ENCODE measurements at regions not wholly inside any gene's neighbourhood (a gene's known extent, or its start where the extent isn't known, plus 50 kb on each side); places are given as distances from the start of the nearest gene placed in this dataset.

GRCh38 chr10:4775808-4776207 is 50.2 kb upstream of the AKR1E2 start:
- H3K4me1 ChIP-seq (ENCODE audit: control insufficient read depth, insufficient read depth, low read length), result peaks cover 55% of the 10 kb centered on the region
- peak overlapping the region; percentile 4 for H3K4me2 ChIP-seq (ENCODE audit: low read length)
- no peak overlapping the region for H3K4me3 ChIP-seq (ENCODE audit: low read length)
- H3K9ac ChIP-seq (ENCODE audit: low read depth, low read length), result peak overlapping the region; percentile 60
- no peaks in the 10 kb centered on the region for H3K36me3 ChIP-seq (ENCODE audit: insufficient read depth, low read length)
- H3K27me3 ChIP-seq (ENCODE audit: control insufficient read depth, insufficient read depth, low read length), result no peaks in the 10 kb centered on the region
- H3K9me3 ChIP-seq (replicated peaks; ENCODE audit: low read length), result no peaks in the 10 kb centered on the region

DNA sequence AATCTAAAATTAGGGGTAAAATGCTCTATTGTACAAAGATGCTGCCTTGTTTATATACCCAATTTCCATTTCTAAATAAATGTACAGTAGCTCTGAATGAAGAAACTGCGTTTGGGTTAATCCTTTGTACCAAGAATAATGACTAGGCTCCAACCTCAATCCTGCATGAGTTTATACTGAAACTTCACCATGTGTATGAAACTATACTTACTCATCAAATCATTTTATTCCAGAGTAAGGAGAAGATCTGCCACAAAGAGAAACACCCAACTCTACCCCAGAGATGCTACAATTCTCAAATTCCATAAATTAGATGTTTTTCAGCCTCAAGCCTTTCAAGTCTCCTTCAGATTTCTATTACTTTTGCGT is 53.8 kb upstream of the AKR1E2 start:
- Histone ChIP-seq H3K4me1 (ENCODE audit: control insufficient read depth, insufficient read depth, low read length) (peaks cover 68% of the 10 kb centered on the region), H3K4me2 (ENCODE audit: low read length) (peak overlapping the region; percentile 66), H3K36me3 (ENCODE audit: insufficient read depth, low read length) (no peaks in the 10 kb centered on the region), H3K27me3 (ENCODE audit: control insufficient read depth, insufficient read depth, low read length) (no peaks in the 10 kb centered on the region), H3K9me3 (replicated peaks; ENCODE audit: low read length) (no peaks in the 10 kb centered on the region), H3K4me3 (ENCODE audit: low read length) (no peak overlapping the region), H3K9ac (ENCODE audit: low read depth, low read length) (peak overlapping the region; percentile 92)

- H3K9ac ChIP-seq (ENCODE audit: low read depth, low read length), result peak overlapping the region; percentile 92
- no peaks in the 10 kb centered on the region for H3K36me3 ChIP-seq (ENCODE audit: insufficient read depth, low read length)
- H3K4me2 ChIP-seq (ENCODE audit: low read length), result peak overlapping the region; percentile 66
- H3K4me3 ChIP-seq (ENCODE audit: low read length), result peak overlapping the region; percentile 30
- peaks cover 70% of the 10 kb centered on the region for H3K4me1 ChIP-seq (ENCODE audit: control insufficient read depth, insufficient read depth, low read length)
- no peaks in the 10 kb centered on the region for H3K9me3 ChIP-seq (replicated peaks; ENCODE audit: low read length)
- no peaks in the 10 kb centered on the region for H3K27me3 ChIP-seq (ENCODE audit: control insufficient read depth, insufficient read depth, low read length)
Measured at GRCh38 chr10:4771554-4772201, 54.3 kb upstream of the AKR1E2 start.

- Histone ChIP-seq H3K9me3 (replicated peaks; ENCODE audit: low read length) (no peaks in the 10 kb centered on the region), H3K9ac (ENCODE audit: low read depth, low read length) (peak overlapping the region; percentile 92), H3K27me3 (ENCODE audit: control insufficient read depth, insufficient read depth, low read length) (no peaks in the 10 kb centered on the region), H3K4me3 (ENCODE audit: low read length) (peak overlapping the region; percentile 41), H3K4me2 (ENCODE audit: low read length) (peak overlapping the region; percentile 76), H3K36me3 (ENCODE audit: insufficient read depth, low read length) (no peaks in the 10 kb centered on the region), H3K4me1 (ENCODE audit: control insufficient read depth, insufficient read depth, low read length) (peaks cover 70% of the 10 kb centered on the region)
Measured at GRCh38 chr10:4770801-4771553, 55.0 kb upstream of the AKR1E2 start.

DNA sequence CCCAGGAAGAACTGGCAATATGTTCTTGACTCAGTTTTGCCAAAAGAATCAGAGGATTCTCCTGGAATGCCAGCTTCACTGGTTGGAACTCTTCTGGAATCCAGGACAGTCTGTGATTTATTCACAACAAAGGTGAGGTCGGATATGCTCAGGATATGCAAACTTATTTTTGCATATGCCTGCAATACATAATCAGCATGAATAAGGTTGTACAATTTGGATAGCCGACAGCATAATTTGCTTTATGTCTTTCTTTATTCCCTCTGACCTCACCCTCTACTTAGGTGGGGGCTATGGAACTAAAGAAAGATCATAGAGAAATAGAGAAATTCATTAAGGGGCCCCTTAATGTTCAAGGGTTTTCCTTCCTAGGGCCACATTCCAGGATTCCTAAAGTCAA is 57.6 kb upstream of the AKR1E2 start:
- H3K36me3 ChIP-seq (ENCODE audit: insufficient read depth, low read length), result no peaks in the 10 kb centered on the region
- H3K27me3 ChIP-seq (ENCODE audit: control insufficient read depth, insufficient read depth, low read length), result no peaks in the 10 kb centered on the region
- no peak overlapping the region for H3K4me3 ChIP-seq (ENCODE audit: low read length)
- peaks cover 85% of the 10 kb centered on the region for H3K4me1 ChIP-seq (ENCODE audit: control insufficient read depth, insufficient read depth, low read length)
- peak overlapping the region; percentile 93 for H3K9ac ChIP-seq (ENCODE audit: low read depth, low read length)
- H3K9me3 ChIP-seq (replicated peaks; ENCODE audit: low read length), result no peaks in the 10 kb centered on the region
- H3K4me2 ChIP-seq (ENCODE audit: low read length), result no peak overlapping the region

DNA sequence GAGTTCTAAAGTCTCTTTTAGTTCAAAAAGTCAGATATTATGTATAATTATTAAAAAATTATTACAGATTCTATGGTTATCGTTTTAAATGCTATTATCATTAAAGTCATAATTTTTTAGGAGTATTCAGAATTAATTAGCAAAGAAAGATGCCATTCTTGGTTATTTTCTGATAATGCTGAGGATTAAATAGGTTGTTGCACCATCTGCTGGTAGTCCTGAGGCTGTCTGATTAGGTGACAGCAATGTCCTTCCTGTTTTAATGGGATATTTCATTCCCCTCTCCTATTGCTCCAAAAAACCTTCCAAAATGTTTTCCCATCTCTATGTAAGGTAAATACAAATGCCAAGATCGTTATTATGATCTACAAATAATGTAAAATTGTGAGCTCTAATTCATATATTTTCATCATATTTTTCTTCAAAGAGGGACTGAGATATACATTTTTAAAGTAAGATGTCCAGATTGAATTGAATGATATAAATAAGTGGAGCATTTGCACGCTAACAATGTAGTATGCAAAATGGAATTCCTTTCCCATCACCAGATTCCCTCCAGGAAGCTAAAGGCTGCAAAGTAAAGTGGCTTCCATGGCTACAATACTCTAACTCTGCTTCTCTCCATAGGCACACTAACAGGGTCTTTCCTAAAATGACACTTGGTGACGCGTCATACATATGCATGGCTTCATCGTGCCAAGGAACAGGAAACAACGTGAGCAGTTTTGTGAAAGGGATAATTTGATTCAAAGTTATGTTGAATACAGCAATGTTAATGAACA is 58.8 kb upstream of the AKR1E2 start:
- no peaks in the 10 kb centered on the region for H3K9me3 ChIP-seq (replicated peaks; ENCODE audit: low read length)
- H3K4me1 ChIP-seq (ENCODE audit: control insufficient read depth, insufficient read depth, low read length), result peaks cover 85% of the 10 kb centered on the region
- peak overlapping the region; percentile 48 for H3K4me2 ChIP-seq (ENCODE audit: low read length)
- no peaks in the 10 kb centered on the region for H3K27me3 ChIP-seq (ENCODE audit: control insufficient read depth, insufficient read depth, low read length)
- H3K4me3 ChIP-seq (ENCODE audit: low read length), result no peak overlapping the region
- peak overlapping the region; percentile 93 for H3K9ac ChIP-seq (ENCODE audit: low read depth, low read length)
- no peaks in the 10 kb centered on the region for H3K36me3 ChIP-seq (ENCODE audit: insufficient read depth, low read length)

DNA sequence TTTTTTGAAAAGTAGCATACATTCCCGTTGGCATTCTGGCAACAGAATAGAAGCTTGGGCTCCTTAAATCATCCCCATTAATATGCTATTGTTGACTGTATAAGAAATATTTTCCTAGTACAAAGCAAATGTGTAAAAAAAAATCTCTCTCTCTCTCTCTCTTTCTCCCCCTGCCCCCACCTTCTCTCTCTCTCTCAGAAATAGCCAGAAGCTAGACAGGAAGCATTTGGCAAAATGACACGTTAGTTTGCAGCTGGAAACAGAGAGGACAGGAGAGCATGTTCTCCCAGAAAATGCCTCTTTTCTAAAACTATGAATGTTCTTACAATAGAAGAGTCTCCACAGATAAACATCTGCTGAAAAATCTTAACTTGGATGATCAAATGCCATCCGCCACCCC is 59.6 kb upstream of the AKR1E2 start:
- H3K27me3 ChIP-seq (ENCODE audit: control insufficient read depth, insufficient read depth, low read length), result no peaks in the 10 kb centered on the region
- H3K9me3 ChIP-seq (replicated peaks; ENCODE audit: low read length), result no peaks in the 10 kb centered on the region
- H3K4me2 ChIP-seq (ENCODE audit: low read length), result peak overlapping the region; percentile 48
- peak overlapping the region; percentile 93 for H3K9ac ChIP-seq (ENCODE audit: low read depth, low read length)
- no peak overlapping the region for H3K4me3 ChIP-seq (ENCODE audit: low read length)
- peaks cover 85% of the 10 kb centered on the region for H3K4me1 ChIP-seq (ENCODE audit: control insufficient read depth, insufficient read depth, low read length)
- peaks cover 6% of the 10 kb centered on the region for H3K36me3 ChIP-seq (ENCODE audit: insufficient read depth, low read length)

DNA sequence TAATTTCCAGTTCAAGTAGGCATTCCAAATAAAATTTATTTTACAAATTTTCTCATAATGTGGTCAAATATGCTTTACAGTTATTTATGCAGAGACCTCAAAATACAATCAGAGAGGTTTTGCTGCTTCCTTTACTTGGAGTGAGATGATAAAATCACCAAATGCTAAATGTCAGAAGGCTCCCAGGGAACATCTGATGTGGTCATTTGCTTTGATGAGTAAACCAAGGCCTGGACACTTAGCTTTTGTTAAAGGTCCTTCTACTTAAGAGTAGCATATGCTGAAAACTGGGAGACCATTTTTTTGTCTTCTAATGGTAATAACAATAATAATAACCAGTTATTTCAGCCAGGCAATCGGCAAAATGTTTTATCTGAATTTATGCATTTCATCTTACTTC is 60.6 kb upstream of the AKR1E2 start:
- Histone ChIP-seq H3K36me3 (ENCODE audit: insufficient read depth, low read length) (peaks cover 12% of the 10 kb centered on the region), H3K4me3 (ENCODE audit: low read length) (no peak overlapping the region), H3K27me3 (ENCODE audit: control insufficient read depth, insufficient read depth, low read length) (no peaks in the 10 kb centered on the region), H3K4me1 (ENCODE audit: control insufficient read depth, insufficient read depth, low read length) (peaks cover 83% of the 10 kb centered on the region), H3K9ac (ENCODE audit: low read depth, low read length) (peak overlapping the region; percentile 93), H3K9me3 (replicated peaks; ENCODE audit: low read length) (no peaks in the 10 kb centered on the region), H3K4me2 (ENCODE audit: low read length) (peak overlapping the region; percentile 23)

- peak overlapping the region; percentile 93 for H3K9ac ChIP-seq (ENCODE audit: low read depth, low read length)
- H3K4me1 ChIP-seq (ENCODE audit: control insufficient read depth, insufficient read depth, low read length), result peaks cover 81% of the 10 kb centered on the region
- peak overlapping the region; percentile 84 for H3K4me2 ChIP-seq (ENCODE audit: low read length)
- H3K9me3 ChIP-seq (replicated peaks; ENCODE audit: low read length), result no peaks in the 10 kb centered on the region
- H3K36me3 ChIP-seq (ENCODE audit: insufficient read depth, low read length), result peaks cover 12% of the 10 kb centered on the region
- no peaks in the 10 kb centered on the region for H3K27me3 ChIP-seq (ENCODE audit: control insufficient read depth, insufficient read depth, low read length)
- peak overlapping the region; percentile 68 for H3K4me3 ChIP-seq (ENCODE audit: low read length)
Measured at GRCh38 chr10:4763960-4764428, 62.0 kb upstream of the AKR1E2 start.

- peaks cover 81% of the 10 kb centered on the region for H3K4me1 ChIP-seq (ENCODE audit: control insufficient read depth, insufficient read depth, low read length)
- peaks cover 12% of the 10 kb centered on the region for H3K36me3 ChIP-seq (ENCODE audit: insufficient read depth, low read length)
Measured at GRCh38 chr10:4763513-4763912, 62.5 kb upstream of the AKR1E2 start.

GRCh38 chr10:4758256-4758655 is 67.8 kb upstream of the AKR1E2 start:
- H3K36me3 ChIP-seq (ENCODE audit: insufficient read depth, low read length), result peaks cover 12% of the 10 kb centered on the region

More at GRCh38 chr10:4763513-4763912, 62.5 kb upstream of the AKR1E2 start:
- Histone ChIP-seq H3K4me2 (ENCODE audit: low read length) (peak overlapping the region; percentile 84), H3K4me3 (ENCODE audit: low read length) (peak overlapping the region; percentile 68), H3K27me3 (ENCODE audit: control insufficient read depth, insufficient read depth, low read length) (no peaks in the 10 kb centered on the region), H3K9me3 (replicated peaks; ENCODE audit: low read length) (no peaks in the 10 kb centered on the region), H3K9ac (ENCODE audit: low read depth, low read length) (peak overlapping the region; percentile 93)

More at GRCh38 chr10:4758256-4758655, 67.8 kb upstream of the AKR1E2 start:
- H3K27me3 ChIP-seq (ENCODE audit: control insufficient read depth, insufficient read depth, low read length), result no peaks in the 10 kb centered on the region
- H3K4me3 ChIP-seq (ENCODE audit: low read length), result no peak overlapping the region
- no peaks in the 10 kb centered on the region for H3K9me3 ChIP-seq (replicated peaks; ENCODE audit: low read length)
- H3K4me2 ChIP-seq (ENCODE audit: low read length), result peak overlapping the region; percentile 29
- peak overlapping the region; percentile 37 for H3K9ac ChIP-seq (ENCODE audit: low read depth, low read length)
- H3K4me1 ChIP-seq (ENCODE audit: control insufficient read depth, insufficient read depth, low read length), result peaks cover 48% of the 10 kb centered on the region

Measured in skeletal muscle satellite cell (primary cell).